Mesendoderm (in vitro differentiated cells): ENCODE measurements at regions not wholly inside any gene's neighbourhood (a gene's known extent, or its start where the extent isn't known, plus 50 kb on each side); places are given as distances from the start of the nearest gene placed in this dataset.

Experiments
- DNase-seq: peaks from one replicate; pipeline ENCODE4 v3.0.0; 2013
- H2AK5ac ChIP-seq: 2 replicates; pipeline ENCODE4 v1.6.1; 2013; ENCODE audit warnings: low read length, inconsistent platforms
- H2BK120ac ChIP-seq: 2 replicates; pipeline ENCODE4 v1.6.1; 2013; ENCODE audit warnings: low read depth, mild to moderate bottlenecking, low read length, moderate library complexity, mixed read lengths
- H2BK15ac ChIP-seq: replicated peaks from 2 replicates; pipeline ENCODE4 v1.6.1; 2013; ENCODE audit warnings: low read depth, mild to moderate bottlenecking, moderate library complexity
- H2BK5ac ChIP-seq: 2 replicates; pipeline ENCODE4 v1.6.1; 2013; ENCODE audit warnings: low read length, inconsistent platforms
- H3K18ac ChIP-seq: 2 replicates; pipeline ENCODE4 v1.6.1; 2013; ENCODE audit warnings: mild to moderate bottlenecking, low read length, mixed read lengths
- H3K23ac ChIP-seq: one replicate; pipeline ENCODE4 v1.6.1; 2013; ENCODE audit warnings: low read length
- H3K27ac ChIP-seq: 2 replicates; pipeline ENCODE4 v1.5.1; 2013; ENCODE audit warnings: low read depth, mild to moderate bottlenecking, inconsistent platforms, low read length, moderate library complexity
- H3K27me3 ChIP-seq: 2 replicates; pipeline ENCODE4 v1.6.1; 2013; ENCODE audit warnings: low read length, control low read depth, mild to moderate bottlenecking, inconsistent platforms; ENCODE audit not compliant: insufficient read depth, poor library complexity
- H3K36me3 ChIP-seq: 2 replicates; pipeline ENCODE4 v1.6.1; 2013; ENCODE audit warnings: low read length, inconsistent platforms; ENCODE audit not compliant: control insufficient read depth, insufficient read depth
- H3K4ac ChIP-seq: one replicate; pipeline ENCODE4 v1.6.1; 2013; ENCODE audit warnings: low read depth, mild to moderate bottlenecking, low read length, moderate library complexity
- H3K4me1 ChIP-seq: 2 replicates; pipeline ENCODE4 v1.6.1; 2013; ENCODE audit warnings: low read depth, low read length, inconsistent platforms; ENCODE audit not compliant: control insufficient read depth
- H3K4me2 ChIP-seq: 2 replicates; pipeline ENCODE4 v1.6.1; 2013; ENCODE audit warnings: low read length
- H3K4me3 ChIP-seq: 2 replicates; pipeline ENCODE4 v1.5.1; 2013; ENCODE audit warnings: mild to moderate bottlenecking, low read length
- H3K56ac ChIP-seq: one replicate; pipeline ENCODE4 v1.6.1; 2013; ENCODE audit warnings: low read length
- H3K79me1 ChIP-seq: 2 replicates; pipeline ENCODE4 v1.6.1; 2013; ENCODE audit warnings: low read length, inconsistent platforms
- H3K79me2 ChIP-seq: 2 replicates; pipeline ENCODE4 v1.6.1; 2013; ENCODE audit warnings: mild to moderate bottlenecking, low read length; ENCODE audit not compliant: control insufficient read depth, insufficient read depth
- H3K9ac ChIP-seq: 2 replicates; pipeline ENCODE4 v1.6.1; 2013; ENCODE audit warnings: low read length, inconsistent platforms
- H4K5ac ChIP-seq: one replicate; pipeline ENCODE4 v1.6.1; 2013; ENCODE audit warnings: low read length
- H4K8ac ChIP-seq: one replicate; pipeline ENCODE4 v1.6.1; 2013; ENCODE audit warnings: low read depth, mild to moderate bottlenecking, control low read depth, low read length, moderate library complexity
- WGBS: extraction: QIAGEN DNeasy Blood & Tissue Kit; methylation state at CpG from one replicate; pipeline ENCODE4 v1.1.7; 2013; ENCODE audit warnings: low lambda C conversion rate, missing lambda C conversion rate; ENCODE audit not compliant: insufficient coverage; ENCODE audit errors: extremely low coverage; 5-methylcytosine and 5-hydroxymethylcytosine counted together

DNA sequence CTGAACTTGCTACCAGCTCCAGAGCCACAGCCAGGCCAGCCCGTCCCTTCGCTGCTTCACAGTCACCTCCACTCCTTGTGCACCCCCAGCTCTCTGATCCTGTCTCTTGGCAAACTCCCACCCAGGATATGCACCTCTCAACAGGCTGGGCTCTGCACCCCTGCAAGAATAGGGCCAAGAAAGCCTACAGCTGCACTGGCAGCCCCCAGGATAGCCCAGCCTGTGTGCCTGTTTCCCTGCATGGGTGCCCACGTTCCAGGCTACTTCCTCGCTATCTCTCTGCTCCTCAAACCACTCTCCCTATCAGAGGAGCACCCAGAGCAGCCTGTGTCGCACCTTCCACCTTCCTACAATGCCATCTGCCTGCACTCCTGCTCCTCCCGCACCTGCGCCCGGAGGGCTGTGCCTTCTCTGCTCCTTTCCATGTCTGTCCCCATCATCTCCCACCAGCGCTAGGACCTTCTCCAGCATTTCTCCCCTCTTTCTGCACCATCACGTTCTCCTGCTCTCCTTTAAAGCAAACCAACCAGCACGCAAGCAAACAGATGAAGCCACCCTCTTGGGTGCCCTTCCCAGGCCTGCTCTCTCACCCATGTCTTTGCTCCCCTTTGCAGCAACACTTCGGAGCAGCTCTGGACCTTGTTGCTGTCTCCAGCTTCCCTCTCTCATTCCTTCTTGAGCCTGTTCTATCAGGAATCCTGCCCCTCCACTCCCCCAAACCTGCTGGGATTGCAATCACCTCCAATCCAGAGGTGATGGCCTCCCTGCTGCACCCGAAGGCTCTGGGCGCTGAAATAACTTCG lies 313.2 kb upstream of the HS6ST1 start:
- H3K4me1 ChIP-seq = no peaks in the 10 kb centered on the region
- H3K23ac ChIP-seq = no peak overlapping the region
- no peak overlapping the region for H3K4me3 ChIP-seq
- H3K79me1 ChIP-seq = no peaks in the 10 kb centered on the region
- H2AK5ac ChIP-seq = no peak overlapping the region
- no peaks in the 10 kb centered on the region for H3K27me3 ChIP-seq
- H3K27ac ChIP-seq = no peak overlapping the region
- H3K4me2 ChIP-seq = no peak overlapping the region
- H3K18ac ChIP-seq = no peak overlapping the region
- H2BK5ac ChIP-seq = no peak overlapping the region
- no peak overlapping the region for H3K9ac ChIP-seq
- H2BK120ac ChIP-seq = no peak overlapping the region
- H3K56ac ChIP-seq = no peak overlapping the region
- H3K36me3 ChIP-seq = no peaks in the 10 kb centered on the region
- no peak overlapping the region for H3K4ac ChIP-seq
- WGBS = no CpG with 5 or more reads among the region's 15 CpGs
- DNase-seq = no peak
- H4K5ac ChIP-seq = no peak overlapping the region
- no peak overlapping the region for H4K8ac ChIP-seq
- no peaks in the 10 kb centered on the region for H3K79me2 ChIP-seq
- no peak overlapping the region for H2BK15ac ChIP-seq

DNA sequence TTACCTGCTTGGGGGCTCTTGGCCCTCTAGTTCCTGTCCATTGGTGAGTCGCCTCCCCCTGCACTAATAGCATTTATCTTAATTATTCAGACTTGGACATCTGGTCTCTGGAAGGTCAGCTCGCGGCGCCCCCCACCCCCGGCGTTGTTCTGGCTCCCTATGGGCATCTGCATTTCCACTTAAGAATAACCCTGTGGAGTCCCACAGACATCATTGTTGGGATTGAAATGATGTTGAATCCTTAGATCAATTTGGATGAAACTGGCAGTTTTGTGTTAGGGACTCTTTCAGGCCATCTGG lies 313.8 kb upstream of the HS6ST1 start:
- Histone ChIP-seq H3K36me3 (no peaks in the 10 kb centered on the region), H3K23ac (no peak overlapping the region), H3K27ac (no peak overlapping the region), H3K9ac (no peak overlapping the region), H3K79me1 (no peaks in the 10 kb centered on the region), H3K79me2 (no peaks in the 10 kb centered on the region), H3K4me3 (no peak overlapping the region), H4K8ac (no peak overlapping the region), H3K4ac (no peak overlapping the region), H2BK5ac (no peak overlapping the region), H3K4me1 (no peaks in the 10 kb centered on the region), H3K18ac (no peak overlapping the region), H2BK15ac (no peak overlapping the region), H2BK120ac (no peak overlapping the region), H2AK5ac (no peak overlapping the region), H3K56ac (no peak overlapping the region), H3K27me3 (no peaks in the 10 kb centered on the region), H4K5ac (no peak overlapping the region), H3K4me2 (no peak overlapping the region)
- WGBS = no CpG with 5 or more reads among the region's 6 CpGs
- DNase-seq = no peak

DNA sequence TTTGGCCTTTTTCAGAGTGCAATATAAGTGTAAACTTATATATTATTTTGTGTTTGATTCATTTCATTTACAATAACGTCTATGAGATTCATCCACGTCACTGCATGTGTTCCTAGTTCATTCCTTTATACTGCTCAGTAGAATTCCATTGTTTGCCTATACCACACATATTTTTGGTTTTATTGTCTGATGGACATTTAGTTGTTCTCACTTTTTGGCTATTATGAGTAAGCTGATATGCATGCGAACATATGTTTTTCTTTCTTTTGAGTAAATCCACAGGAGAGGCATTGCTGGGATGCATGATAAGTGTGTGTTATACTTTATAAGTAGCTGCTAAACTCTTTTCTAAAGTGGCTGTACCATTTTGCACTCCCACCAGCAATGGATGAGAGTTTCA lies 314.8 kb upstream of the HS6ST1 start:
- H3K18ac ChIP-seq = no peak overlapping the region
- H3K9ac ChIP-seq = no peak overlapping the region
- no peak overlapping the region for H3K23ac ChIP-seq
- H3K56ac ChIP-seq = no peak overlapping the region
- H2BK5ac ChIP-seq = no peak overlapping the region
- H3K4me3 ChIP-seq = no peak overlapping the region
- no peak overlapping the region for H4K8ac ChIP-seq
- H3K4ac ChIP-seq = no peak overlapping the region
- no peak overlapping the region for H3K27ac ChIP-seq
- no peak overlapping the region for H2BK15ac ChIP-seq
- WGBS = no CpG with 5 or more reads among the region's 3 CpGs
- no peak overlapping the region for H3K4me2 ChIP-seq
- no peak overlapping the region for H4K5ac ChIP-seq
- no peak overlapping the region for H2BK120ac ChIP-seq
- no peaks in the 10 kb centered on the region for H3K27me3 ChIP-seq
- no peak for DNase-seq
- H3K79me2 ChIP-seq = no peaks in the 10 kb centered on the region
- no peaks in the 10 kb centered on the region for H3K79me1 ChIP-seq
- H2AK5ac ChIP-seq = no peak overlapping the region
- peaks cover 7% of the 10 kb centered on the region for H3K4me1 ChIP-seq
- H3K36me3 ChIP-seq = no peaks in the 10 kb centered on the region

DNA sequence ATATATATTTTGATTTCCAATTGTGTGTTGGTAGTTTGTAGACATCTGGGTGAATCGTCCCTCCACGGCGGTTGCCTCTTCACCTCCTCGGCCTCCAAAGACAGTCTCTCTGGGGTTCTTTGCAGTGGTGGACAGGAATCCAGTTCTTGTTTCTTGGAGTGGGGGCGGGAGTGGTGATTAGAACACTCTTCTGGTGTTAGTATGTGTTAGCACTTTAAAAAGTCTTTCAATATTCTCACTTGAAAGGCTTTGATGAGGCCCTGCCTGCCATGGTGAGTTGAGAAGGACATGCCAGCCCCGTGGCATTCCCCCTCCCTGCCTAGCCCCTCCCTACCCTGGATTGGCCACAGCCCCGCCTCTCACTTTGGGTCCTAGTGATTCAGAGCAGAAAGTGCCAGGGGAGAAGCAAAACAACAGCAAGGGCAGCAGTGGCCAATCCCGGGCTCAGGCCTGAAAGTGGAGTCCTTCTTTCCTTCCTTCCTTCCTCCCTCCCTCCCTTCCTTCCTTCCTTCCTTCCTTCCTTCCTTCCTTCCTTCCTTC lies 316.8 kb upstream of the HS6ST1 start:
- Histone ChIP-seq H3K79me1 (no peaks in the 10 kb centered on the region), H3K4me1 (peaks cover 14% of the 10 kb centered on the region), H3K36me3 (no peaks in the 10 kb centered on the region), H3K4ac (no peak overlapping the region), H2BK5ac (no peak overlapping the region), H2BK15ac (no peak overlapping the region), H3K27me3 (no peaks in the 10 kb centered on the region), H3K18ac (no peak overlapping the region), H3K27ac (no peak overlapping the region), H3K23ac (no peak overlapping the region), H3K79me2 (no peaks in the 10 kb centered on the region), H2AK5ac (no peak overlapping the region), H3K56ac (no peak overlapping the region), H4K8ac (no peak overlapping the region), H3K9ac (no peak overlapping the region), H3K4me3 (no peak overlapping the region), H3K4me2 (no peak overlapping the region), H2BK120ac (no peak overlapping the region), H4K5ac (no peak overlapping the region)
- WGBS = no CpG with 5 or more reads among the region's 8 CpGs
- DNase-seq = peak; percentile 37

DNA sequence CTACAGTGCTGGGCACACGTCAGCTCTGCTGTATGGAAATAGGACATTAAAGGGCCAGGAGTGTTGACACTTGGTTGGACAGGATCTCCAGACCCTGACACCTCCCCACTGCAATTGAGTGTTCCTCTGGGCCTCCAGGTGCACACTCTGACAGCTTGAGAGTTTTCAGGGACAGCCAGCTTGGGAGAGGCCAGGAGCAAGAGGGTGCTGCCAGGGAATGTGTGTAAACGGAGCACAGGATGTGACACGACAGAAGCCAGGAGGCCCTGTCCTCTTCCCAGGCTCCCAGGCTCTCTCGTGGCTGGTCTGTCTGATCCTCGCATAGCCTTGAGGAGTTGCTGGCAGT lies 318.1 kb upstream of the HS6ST1 start:
- Histone ChIP-seq H2AK5ac (peak overlapping the region; percentile 66), H3K27me3 (no peaks in the 10 kb centered on the region), H3K79me1 (no peaks in the 10 kb centered on the region), H3K4me3 (no peak overlapping the region), H4K8ac (no peak overlapping the region), H3K18ac (no peak overlapping the region), H3K4me2 (no peak overlapping the region), H2BK5ac (no peak overlapping the region), H3K4me1 (peaks cover 14% of the 10 kb centered on the region), H3K56ac (peak overlapping the region; percentile 65), H3K36me3 (no peaks in the 10 kb centered on the region), H2BK15ac (no peak overlapping the region), H2BK120ac (no peak overlapping the region), H3K27ac (no peak overlapping the region), H3K4ac (no peak overlapping the region), H4K5ac (no peak overlapping the region), H3K79me2 (no peaks in the 10 kb centered on the region), H3K23ac (no peak overlapping the region), H3K9ac (no peak overlapping the region)
- no peak for DNase-seq
- WGBS = no CpG with 5 or more reads among the region's 5 CpGs
